H9 (cell line): ENCODE measurements at regions not wholly inside any gene's neighbourhood (a gene's known extent, or its start where the extent isn't known, plus 50 kb on each side); places are given as distances from the start of the nearest gene placed in this dataset.

Experiments used
- DNase-seq: peaks from one replicate; pipeline ENCODE4 v3.0.0-alpha.2; 2017
- H2AFZ ChIP-seq: one replicate; pipeline ENCODE4 v1.6.1; 2013; ENCODE audit warnings: mild to moderate bottlenecking, low read length, control low read depth, moderate library complexity
- H2AK5ac ChIP-seq: 2 replicates; pipeline ENCODE4 v1.6.1; 2013; ENCODE audit warnings: low read length, control low read depth, mixed read lengths; ENCODE audit not compliant: insufficient read length
- H2BK120ac ChIP-seq: one replicate; pipeline ENCODE4 v1.6.1; 2013; ENCODE audit warnings: low read depth, mild to moderate bottlenecking, low read length, control low read depth, inconsistent platforms; ENCODE audit not compliant: poor library complexity, severe bottlenecking
- H2BK12ac ChIP-seq: 2 replicates; pipeline ENCODE4 v1.6.1; 2013; ENCODE audit warnings: low read length, control low read depth, mixed read lengths, low read depth; ENCODE audit not compliant: insufficient read length
- H2BK15ac ChIP-seq: 2 replicates; pipeline ENCODE4 v1.6.1; 2013; ENCODE audit warnings: low read depth, low read length, control low read depth
- H2BK20ac ChIP-seq: one replicate; pipeline ENCODE4 v1.6.1; 2013; ENCODE audit warnings: low read depth, mild to moderate bottlenecking, low read length, control low read depth, inconsistent platforms; ENCODE audit not compliant: poor library complexity, severe bottlenecking
- H2BK5ac ChIP-seq: 2 replicates; pipeline ENCODE4 v1.6.1; 2013; ENCODE audit warnings: low read length, control low read depth, mixed read lengths; ENCODE audit not compliant: insufficient read length
- H3K14ac ChIP-seq: 2 replicates; pipeline ENCODE4 v1.6.1; 2013; ENCODE audit warnings: low read length, control low read depth; ENCODE audit not compliant: insufficient read depth
- H3K18ac ChIP-seq: 2 replicates; pipeline ENCODE4 v1.6.1; 2013; ENCODE audit warnings: low read depth, mild to moderate bottlenecking, mixed read lengths, low read length, control low read depth; ENCODE audit not compliant: insufficient read length
- H3K23ac ChIP-seq: 2 replicates; pipeline ENCODE4 v1.6.1; 2013; ENCODE audit warnings: low read length, control low read depth, mixed read lengths, low read depth; ENCODE audit not compliant: insufficient read length
- H3K23me2 ChIP-seq: 2 replicates; pipeline ENCODE4 v1.6.1; 2013; ENCODE audit warnings: low read depth, mild to moderate bottlenecking, mixed read lengths, low read length, control low read depth; ENCODE audit not compliant: insufficient read length, poor library complexity, severe bottlenecking
- H3K27ac ChIP-seq: 2 replicates; pipeline ENCODE4 v1.5.1; 2013; ENCODE audit warnings: low read length, control low read depth, mixed read lengths, low read depth; ENCODE audit not compliant: insufficient read length
- H3K27me3 ChIP-seq: 2 replicates; pipeline ENCODE4 v1.6.1; 2013; ENCODE audit warnings: low read length, control low read depth, inconsistent platforms; ENCODE audit not compliant: insufficient read depth
- H3K4ac ChIP-seq: 2 replicates; pipeline ENCODE4 v1.6.1; 2013; ENCODE audit warnings: low read depth, mild to moderate bottlenecking, control low read depth, inconsistent platforms, low read length, moderate library complexity
- H3K4me1 ChIP-seq: 2 replicates; pipeline ENCODE4 v1.6.1; 2013; ENCODE audit warnings: low read length, control low read depth, inconsistent platforms; ENCODE audit not compliant: insufficient read depth
- H3K4me2 ChIP-seq: 2 replicates; pipeline ENCODE4 v1.6.1; 2013; ENCODE audit warnings: low read length, control low read depth, mixed read lengths; ENCODE audit not compliant: insufficient read length, insufficient read depth
- H3K56ac ChIP-seq: 2 replicates; pipeline ENCODE4 v1.6.1; 2013; ENCODE audit warnings: low read depth, mild to moderate bottlenecking, mixed read lengths, low read length, control low read depth; ENCODE audit not compliant: insufficient read length
- H3K79me1 ChIP-seq: 2 replicates; pipeline ENCODE4 v1.6.1; 2013; ENCODE audit warnings: low read depth, mild to moderate bottlenecking, moderate library complexity, low read length, control low read depth, inconsistent platforms; ENCODE audit not compliant: insufficient read depth, poor library complexity, severe bottlenecking
- H3K79me2 ChIP-seq: 2 replicates; pipeline ENCODE4 v1.6.1; 2013; ENCODE audit warnings: low read length, control low read depth, inconsistent platforms; ENCODE audit not compliant: insufficient read depth
- H3K9ac ChIP-seq: 2 replicates; pipeline ENCODE4 v1.6.1; 2013; ENCODE audit warnings: low read length, control low read depth, mixed read lengths; ENCODE audit not compliant: insufficient read length; ENCODE audit errors: extremely low read depth
- H3K9me3 ChIP-seq: one replicate; pipeline ENCODE4 v1.6.1; 2013; ENCODE audit warnings: low read depth, low read length, inconsistent platforms; ENCODE audit not compliant: control insufficient read depth
- H3T11ph ChIP-seq: one replicate; pipeline ENCODE4 v1.6.1; 2013; ENCODE audit warnings: mild to moderate bottlenecking, low read length, control low read depth, inconsistent platforms
- H4K20me1 ChIP-seq: one replicate; pipeline ENCODE4 v1.6.1; 2013; ENCODE audit not compliant: control insufficient read depth, insufficient read length, insufficient read depth
- H4K5ac ChIP-seq: 2 replicates; pipeline ENCODE4 v1.6.1; 2013; ENCODE audit warnings: low read depth, mild to moderate bottlenecking, mixed read lengths, low read length, control low read depth; ENCODE audit not compliant: insufficient read length
- H4K8ac ChIP-seq: replicated peaks from 2 replicates; pipeline ENCODE4 v1.6.1; 2013; ENCODE audit warnings: low read length, control low read depth, mixed read lengths, low read depth; ENCODE audit not compliant: insufficient read length
- H4K91ac ChIP-seq: 2 replicates; pipeline ENCODE4 v1.6.1; 2013; ENCODE audit warnings: low read depth, mild to moderate bottlenecking, moderate library complexity, mixed read lengths, low read length, control low read depth; ENCODE audit not compliant: insufficient read length
- H3K27ac Mint-ChIP-seq, 3 experiments: 2 replicates in 2 of 3; 3 replicates in 1 of 3; pipeline ENCODE4 v1.8.0; 2020 to 2021; ENCODE audit warnings: mixed read lengths in 3 of 3, mild to moderate bottlenecking in 1 of 3, moderate library complexity in 1 of 3
- H3K27me3 Mint-ChIP-seq: 2 replicates; pipeline ENCODE4 v1.8.0; 2021; ENCODE audit warnings: low read depth, mild to moderate bottlenecking, moderate library complexity, mixed read lengths
- H3K36me3 Mint-ChIP-seq, 3 experiments: 2 replicates in 2 of 3; 3 replicates in 1 of 3; pipeline ENCODE4 v1.8.0; 2020 to 2021; ENCODE audit warnings: low read depth in 3 of 3, mixed read lengths in 3 of 3; ENCODE audit not compliant: insufficient read depth in 1 of 3
- H3K4me1 Mint-ChIP-seq, 2 experiments: 2 replicates each; pipeline ENCODE4 v1.8.0; 2020; ENCODE audit warnings: mixed read lengths in 2 of 2
- H3K4me3 Mint-ChIP-seq, 2 experiments: 2 replicates in 1 of 2; 3 replicates in 1 of 2; pipeline ENCODE4 v1.8.0; 2020 to 2021; ENCODE audit warnings: mild to moderate bottlenecking in 2 of 2, mixed read lengths in 2 of 2, moderate library complexity in 1 of 2
- H3K9me3 Mint-ChIP-seq, 2 experiments: 2 replicates in 1 of 2; 3 replicates in 1 of 2; pipeline ENCODE4 v1.8.0; 2020; ENCODE audit warnings: mild to moderate bottlenecking in 2 of 2, mixed read lengths in 2 of 2, moderate library complexity in 1 of 2
- CTCF ChIP-seq: fragments of 200-600 bp; sonication (generic); conservative IDR thresholded peaks from 3 replicates; pipeline ENCODE4 v1.8.0; 2021; ENCODE audit warnings: antibody characterized with exemption, mild to moderate bottlenecking
- WGBS: extraction: QIAGEN DNeasy Blood & Tissue Kit; methylation state at CpG from one replicate; pipeline ENCODE4 v1.1.7; 2013; ENCODE audit warnings: missing lambda C conversion rate, low lambda C conversion rate, mixed read lengths; ENCODE audit not compliant: insufficient read length; ENCODE audit errors: extremely low coverage; 5-methylcytosine and 5-hydroxymethylcytosine counted together

- no peak for DNase-seq
- Histone ChIP-seq H4K20me1 (no peaks in the 10 kb centered on the region), H4K91ac (no peak overlapping the region), H2BK15ac (no peak overlapping the region), H2BK20ac (no peak overlapping the region), H2AFZ (no peak overlapping the region), H4K8ac (no peak overlapping the region), H4K5ac (no peak overlapping the region), H3K27me3 (no peaks in the 10 kb centered on the region), H3K4me2 (no peak overlapping the region), H3K79me1 (no peaks in the 10 kb centered on the region), H3K23ac (no peak overlapping the region), H3K9me3 (no peaks in the 10 kb centered on the region), H2BK5ac (no peak overlapping the region), H3K79me2 (no peaks in the 10 kb centered on the region), H3K23me2 (no peaks in the 10 kb centered on the region), H3K56ac (no peak overlapping the region), H3K18ac (no peak overlapping the region), H3K4ac (no peak overlapping the region), H2BK120ac (no peak overlapping the region), H3K9ac (no peak overlapping the region), H3K14ac (no peak overlapping the region), H3K27ac (no peak overlapping the region), H2AK5ac (no peak overlapping the region), H3K4me1 (no peaks in the 10 kb centered on the region), H2BK12ac (no peak overlapping the region), H3T11ph (no peak overlapping the region)
- TF ChIP-seq CTCF = no peak
- Mint-ChIP-seq H3K9me3 (peaks cover 0 to 3% of the 10 kb centered on the region in 2 experiments; a peak in 2 of 5 replicates), H3K27ac (no peak overlapping the region), H3K4me3 (no peak overlapping the region), H3K4me1 (no peaks in the 10 kb centered on the region; a peak in 1 of 4 replicates), H3K27me3 (no peaks in the 10 kb centered on the region), H3K36me3 (no peaks in the 10 kb centered on the region; a peak in 1 of 7 replicates)
- WGBS = no CpG with 5 or more reads among the region's 1 CpG
Measured at GRCh38 chr5:25669645-25670401, 1025.0 kb upstream of the CDH10 start.
